ENCODE measurements at regions not wholly inside any gene's neighbourhood (a gene's known extent, or its start where the extent isn't known, plus 50 kb on each side); places are given as distances from the start of the nearest gene placed in this dataset.
"Not testable (repeated sequence)": the region's sequence is repeated elsewhere in the genome, so short reads cannot be mapped to it uniquely, and the experiment has no call there.

GRCh38 chr2:215830304-215830703 lies 183.0 kb downstream of the MREG start:
- no peak for DNase-seq

GRCh38 chr2:215829261-215829660 lies 184.1 kb downstream of the MREG start:
- DNase-seq = no peak

- no peak for DNase-seq
Measured at GRCh38 chr2:215828528-215829184, 184.7 kb downstream of the MREG start.

GRCh38 chr2:215826838-215827441 lies 186.4 kb downstream of the MREG start:
- DNase-seq = no peak

GRCh38 chr2:215826376-215826775 lies 187.0 kb downstream of the MREG start:
- no peak for DNase-seq

GRCh38 chr2:215825707-215826106 lies 187.6 kb downstream of the MREG start:
- no peak for DNase-seq

GRCh38 chr2:215821298-215821697 lies 192.1 kb downstream of the MREG start:
- not testable (repeated sequence) for DNase-seq

- DNase-seq = not testable (repeated sequence)
Measured at GRCh38 chr2:215819713-215820112, 193.6 kb downstream of the MREG start.

GRCh38 chr2:215817046-215817445 lies 196.3 kb downstream of the MREG start:
- DNase-seq = no peak

- DNase-seq = no peak
Measured at GRCh38 chr2:215816424-215816823, 196.9 kb downstream of the MREG start.

- DNase-seq = no peak
Measured at GRCh38 chr2:215815960-215816359, 197.4 kb downstream of the MREG start.

GRCh38 chr2:215812966-215813365 lies 200.4 kb downstream of the MREG start:
- DNase-seq = no peak

- DNase-seq = no peak
Measured at GRCh38 chr2:215811409-215812345, 201.7 kb downstream of the MREG start.

GRCh38 chr2:215811003-215811402 lies 202.3 kb downstream of the MREG start:
- DNase-seq = no peak

- no peak for DNase-seq
Measured at GRCh38 chr2:215808996-215809395, 204.4 kb downstream of the MREG start.

- DNase-seq = no peak
Measured at GRCh38 chr2:215808194-215808593, 205.2 kb downstream of the MREG start.

GRCh38 chr2:215805493-215805892 lies 207.9 kb downstream of the MREG start:
- DNase-seq = no peak

- no peak for DNase-seq
Measured at GRCh38 chr2:215803150-215803549, 210.2 kb downstream of the MREG start.

- no peak for DNase-seq
Measured at GRCh38 chr2:215799194-215799593, 214.2 kb downstream of the MREG start.

GRCh38 chr2:215797676-215798075 lies 215.7 kb downstream of the MREG start:
- DNase-seq = no peak

GRCh38 chr2:215796140-215796855 lies 217.1 kb downstream of the MREG start:
- DNase-seq = no peak

GRCh38 chr2:215794829-215795546 lies 218.4 kb downstream of the MREG start:
- no peak for DNase-seq
